ENCODE measurements at regions not wholly inside any gene's neighbourhood (a gene's known extent, or its start where the extent isn't known, plus 50 kb on each side); places are given as distances from the start of the nearest gene placed in this dataset.

GRCh38 chr10:78367751-78368150, 334.1 kb downstream of the RPS24 start:
- DNase-seq = no peak

GRCh38 chr10:78371136-78371535, 337.5 kb downstream of the RPS24 start:
- DNase-seq = no peak

GRCh38 chr10:78372806-78373205, 339.1 kb downstream of the RPS24 start:
- no peak for DNase-seq

- DNase-seq = no peak
Measured at GRCh38 chr10:78374331-78375028, 340.8 kb downstream of the RPS24 start.

GRCh38 chr10:78375854-78376785, 342.5 kb downstream of the RPS24 start:
- DNase-seq = no peak

- no peak for DNase-seq
Measured at GRCh38 chr10:78377356-78377755, 343.7 kb downstream of the RPS24 start.

- DNase-seq = peak; percentile 61 to 87
Measured at GRCh38 chr10:78378192-78378591, 344.5 kb downstream of the RPS24 start.

GRCh38 chr10:78381107-78381506, 347.4 kb downstream of the RPS24 start:
- no peak for DNase-seq

- DNase-seq = no peak
Measured at GRCh38 chr10:78382047-78382446, 348.4 kb downstream of the RPS24 start.

GRCh38 chr10:78382772-78383171, 349.1 kb downstream of the RPS24 start:
- no peak for DNase-seq

GRCh38 chr10:78383378-78384048, 349.9 kb downstream of the RPS24 start:
- no peak for DNase-seq

GRCh38 chr10:78384049-78384431, 350.4 kb downstream of the RPS24 start:
- no peak for DNase-seq

- no peak for DNase-seq
Measured at GRCh38 chr10:78385599-78385998, 351.9 kb downstream of the RPS24 start.

GRCh38 chr10:78386509-78386908, 352.8 kb downstream of the RPS24 start:
- no peak for DNase-seq

- DNase-seq = no peak
Measured at GRCh38 chr10:78388331-78389050, 354.8 kb downstream of the RPS24 start.

GRCh38 chr10:78389419-78389818, 355.8 kb downstream of the RPS24 start:
- DNase-seq = no peak

GRCh38 chr10:78390051-78390450, 356.4 kb downstream of the RPS24 start:
- no peak for DNase-seq

- DNase-seq = no peak
Measured at GRCh38 chr10:78390817-78391216, 357.2 kb downstream of the RPS24 start.

- DNase-seq = no peak
Measured at GRCh38 chr10:78391585-78391984, 357.9 kb downstream of the RPS24 start.

GRCh38 chr10:78392197-78392596, 358.5 kb downstream of the RPS24 start:
- no peak for DNase-seq

- DNase-seq = no peak
Measured at GRCh38 chr10:78393094-78393493, 359.4 kb downstream of the RPS24 start.

GRCh38 chr10:78394047-78394446, 360.4 kb downstream of the RPS24 start:
- DNase-seq = no peak

- no peak for DNase-seq
Measured at GRCh38 chr10:78395162-78395561, 361.5 kb downstream of the RPS24 start.

Measured in inflammatory macrophage (primary cell).